ENCODE measurements at regions not wholly inside any gene's neighbourhood (a gene's known extent, or its start where the extent isn't known, plus 50 kb on each side); places are given as distances from the start of the nearest gene placed in this dataset.

DNA sequence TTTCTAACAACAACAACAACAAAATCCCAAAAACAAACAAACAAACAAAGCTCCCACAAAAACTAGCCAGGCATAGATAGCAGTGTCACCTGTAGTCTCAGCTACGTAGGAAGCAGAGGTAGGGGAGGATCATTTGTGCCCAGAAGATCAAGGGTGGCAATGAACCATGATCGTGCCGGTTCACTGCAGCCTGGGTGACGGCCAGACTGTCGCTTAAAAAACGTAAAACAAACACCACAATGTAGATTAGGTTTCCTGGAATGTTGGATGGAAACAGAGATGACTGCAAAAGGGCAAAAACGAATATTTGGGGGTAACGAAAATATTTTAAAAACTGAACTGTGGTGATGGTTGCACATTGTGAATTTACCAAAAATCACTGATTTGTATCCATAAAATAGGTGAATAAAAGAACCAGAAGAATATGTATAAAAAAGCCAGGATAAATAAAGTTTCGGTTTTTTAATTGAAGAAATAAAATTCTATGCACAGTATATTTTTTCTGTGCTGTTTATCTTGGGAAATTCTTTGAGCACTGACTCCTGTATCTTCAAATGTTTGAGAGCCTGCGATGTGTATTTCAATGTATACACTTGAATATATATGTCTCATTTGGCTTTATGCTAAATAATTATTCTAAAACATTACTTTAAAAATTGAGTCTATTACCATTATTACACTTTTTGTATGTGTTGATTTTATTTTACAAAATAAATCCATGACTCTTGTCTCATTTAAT is 1477.0 kb downstream of the PCDH7 start (continued):
- TF ChIP-seq, protein P1, sequence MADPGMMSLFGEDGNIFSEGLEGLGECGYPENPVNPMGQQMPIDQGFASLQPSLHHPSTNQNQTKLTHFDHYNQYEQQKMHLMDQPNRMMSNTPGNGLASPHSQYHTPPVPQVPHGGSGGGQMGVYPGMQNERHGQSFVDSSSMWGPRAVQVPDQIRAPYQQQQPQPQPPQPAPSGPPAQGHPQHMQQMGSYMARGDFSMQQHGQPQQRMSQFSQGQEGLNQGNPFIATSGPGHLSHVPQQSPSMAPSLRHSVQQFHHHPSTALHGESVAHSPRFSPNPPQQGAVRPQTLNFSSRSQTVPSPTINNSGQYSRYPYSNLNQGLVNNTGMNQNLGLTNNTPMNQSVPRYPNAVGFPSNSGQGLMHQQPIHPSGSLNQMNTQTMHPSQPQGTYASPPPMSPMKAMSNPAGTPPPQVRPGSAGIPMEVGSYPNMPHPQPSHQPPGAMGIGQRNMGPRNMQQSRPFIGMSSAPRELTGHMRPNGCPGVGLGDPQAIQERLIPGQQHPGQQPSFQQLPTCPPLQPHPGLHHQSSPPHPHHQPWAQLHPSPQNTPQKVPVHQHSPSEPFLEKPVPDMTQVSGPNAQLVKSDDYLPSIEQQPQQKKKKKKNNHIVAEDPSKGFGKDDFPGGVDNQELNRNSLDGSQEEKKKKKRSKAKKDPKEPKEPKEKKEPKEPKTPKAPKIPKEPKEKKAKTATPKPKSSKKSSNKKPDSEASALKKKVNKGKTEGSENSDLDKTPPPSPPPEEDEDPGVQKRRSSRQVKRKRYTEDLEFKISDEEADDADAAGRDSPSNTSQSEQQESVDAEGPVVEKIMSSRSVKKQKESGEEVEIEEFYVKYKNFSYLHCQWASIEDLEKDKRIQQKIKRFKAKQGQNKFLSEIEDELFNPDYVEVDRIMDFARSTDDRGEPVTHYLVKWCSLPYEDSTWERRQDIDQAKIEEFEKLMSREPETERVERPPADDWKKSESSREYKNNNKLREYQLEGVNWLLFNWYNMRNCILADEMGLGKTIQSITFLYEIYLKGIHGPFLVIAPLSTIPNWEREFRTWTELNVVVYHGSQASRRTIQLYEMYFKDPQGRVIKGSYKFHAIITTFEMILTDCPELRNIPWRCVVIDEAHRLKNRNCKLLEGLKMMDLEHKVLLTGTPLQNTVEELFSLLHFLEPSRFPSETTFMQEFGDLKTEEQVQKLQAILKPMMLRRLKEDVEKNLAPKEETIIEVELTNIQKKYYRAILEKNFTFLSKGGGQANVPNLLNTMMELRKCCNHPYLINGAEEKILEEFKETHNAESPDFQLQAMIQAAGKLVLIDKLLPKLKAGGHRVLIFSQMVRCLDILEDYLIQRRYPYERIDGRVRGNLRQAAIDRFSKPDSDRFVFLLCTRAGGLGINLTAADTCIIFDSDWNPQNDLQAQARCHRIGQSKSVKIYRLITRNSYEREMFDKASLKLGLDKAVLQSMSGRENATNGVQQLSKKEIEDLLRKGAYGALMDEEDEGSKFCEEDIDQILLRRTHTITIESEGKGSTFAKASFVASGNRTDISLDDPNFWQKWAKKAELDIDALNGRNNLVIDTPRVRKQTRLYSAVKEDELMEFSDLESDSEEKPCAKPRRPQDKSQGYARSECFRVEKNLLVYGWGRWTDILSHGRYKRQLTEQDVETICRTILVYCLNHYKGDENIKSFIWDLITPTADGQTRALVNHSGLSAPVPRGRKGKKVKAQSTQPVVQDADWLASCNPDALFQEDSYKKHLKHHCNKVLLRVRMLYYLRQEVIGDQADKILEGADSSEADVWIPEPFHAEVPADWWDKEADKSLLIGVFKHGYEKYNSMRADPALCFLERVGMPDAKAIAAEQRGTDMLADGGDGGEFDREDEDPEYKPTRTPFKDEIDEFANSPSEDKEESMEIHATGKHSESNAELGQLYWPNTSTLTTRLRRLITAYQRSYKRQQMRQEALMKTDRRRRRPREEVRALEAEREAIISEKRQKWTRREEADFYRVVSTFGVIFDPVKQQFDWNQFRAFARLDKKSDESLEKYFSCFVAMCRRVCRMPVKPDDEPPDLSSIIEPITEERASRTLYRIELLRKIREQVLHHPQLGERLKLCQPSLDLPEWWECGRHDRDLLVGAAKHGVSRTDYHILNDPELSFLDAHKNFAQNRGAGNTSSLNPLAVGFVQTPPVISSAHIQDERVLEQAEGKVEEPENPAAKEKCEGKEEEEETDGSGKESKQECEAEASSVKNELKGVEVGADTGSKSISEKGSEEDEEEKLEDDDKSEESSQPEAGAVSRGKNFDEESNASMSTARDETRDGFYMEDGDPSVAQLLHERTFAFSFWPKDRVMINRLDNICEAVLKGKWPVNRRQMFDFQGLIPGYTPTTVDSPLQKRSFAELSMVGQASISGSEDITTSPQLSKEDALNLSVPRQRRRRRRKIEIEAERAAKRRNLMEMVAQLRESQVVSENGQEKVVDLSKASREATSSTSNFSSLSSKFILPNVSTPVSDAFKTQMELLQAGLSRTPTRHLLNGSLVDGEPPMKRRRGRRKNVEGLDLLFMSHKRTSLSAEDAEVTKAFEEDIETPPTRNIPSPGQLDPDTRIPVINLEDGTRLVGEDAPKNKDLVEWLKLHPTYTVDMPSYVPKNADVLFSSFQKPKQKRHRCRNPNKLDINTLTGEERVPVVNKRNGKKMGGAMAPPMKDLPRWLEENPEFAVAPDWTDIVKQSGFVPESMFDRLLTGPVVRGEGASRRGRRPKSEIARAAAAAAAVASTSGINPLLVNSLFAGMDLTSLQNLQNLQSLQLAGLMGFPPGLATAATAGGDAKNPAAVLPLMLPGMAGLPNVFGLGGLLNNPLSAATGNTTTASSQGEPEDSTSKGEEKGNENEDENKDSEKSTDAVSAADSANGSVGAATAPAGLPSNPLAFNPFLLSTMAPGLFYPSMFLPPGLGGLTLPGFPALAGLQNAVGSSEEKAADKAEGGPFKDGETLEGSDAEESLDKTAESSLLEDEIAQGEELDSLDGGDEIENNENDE (IDR thresholded peaks at IDR 0.05; ENCODE audit: insufficient replicate concordance, low read length) = no peak
- TF ChIP-seq SIN3A (conservative IDR thresholded peaks at IDR 0.05 in 1 of 2, IDR thresholded peaks at IDR 0.05 in 1 of 2; ENCODE audit: low read depth in 1 of 2, low read length in 2 of 2) (no peak), TCF12 (IDR thresholded peaks at IDR 0.05; ENCODE audit: low read depth, low read length) (no peak), NANOG (IDR thresholded peaks at IDR 0.05; ENCODE audit: insufficient read depth, low read depth, low read length, poor library complexity, severe bottlenecking) (no peak), SAP30 (IDR thresholded peaks at IDR 0.05; ENCODE audit: insufficient read depth, insufficient replicate concordance, low read length) (no peak), CHD2 (IDR thresholded peaks at IDR 0.05; ENCODE audit: low read length) (no peak), BACH1 (IDR thresholded peaks at IDR 0.05; ENCODE audit: low read length) (no peak), MAX (IDR thresholded peaks at IDR 0.05) (no peak), SP1 (IDR thresholded peaks at IDR 0.05; ENCODE audit: low read depth, low read length) (no peak), CTBP2 (IDR thresholded peaks at IDR 0.05; ENCODE audit: borderline replicate concordance, insufficient read depth, insufficient read length, low read length) (no peak)
